ENCODE measurements at regions not wholly inside any gene's neighbourhood (a gene's known extent, or its start where the extent isn't known, plus 50 kb on each side); places are given as distances from the start of the nearest gene placed in this dataset.

- no peak for TF ChIP-seq ZBTB11 (CRISPR knock-in tag; IDR thresholded peaks at IDR 0.05)
Measured at GRCh38 chr3:104785947-104786346, 580.8 kb upstream of the ALCAM start (continued).

GRCh38 chr3:104787306-104787705 lies 579.4 kb upstream of the ALCAM start:
- H3K79me2 ChIP-seq (ENCODE audit: control insufficient read depth, insufficient read depth, low read length), result no peaks in the 10 kb centered on the region
- intact Hi-C loops (cut with micrococcal nuclease; ENCODE audit: unreplicated experiment) (no loop called here), in situ Hi-C loops (cut with MboI) (no loop called here)
- ChIA-PET CTCF (interaction anchor here (0.6 kb wide), 1 partner anchor 88 kb away, joined by 3 read pairs; no protein-coding TSS in a partner anchor), POLR2A (no interaction called here), RAD21 (ENCODE audit: unreplicated experiment) (interaction anchor here (1.1 kb wide), 1 partner anchor 731 kb away, joined by 3 read pairs; no protein-coding TSS in a partner anchor), SMC1A (ENCODE audit: uncharacterized antibody, unreplicated experiment) (no interaction called here)
- no peak overlapping the region for H3K9ac ChIP-seq (ENCODE audit: control insufficient read depth, insufficient read depth, low read length)
- FAIRE-seq (no peak), ATAC-seq (no peak), DNase-seq (ENCODE audit: low read depth, low spot score) (no peak)
- BruUV-seq (replicated peaks), result no TSS peak
- H4K20me1 ChIP-seq (ENCODE audit: control insufficient read depth, insufficient read depth), result no peaks in the 10 kb centered on the region
- no peaks in the 10 kb centered on the region for H3K36me3 ChIP-seq (ENCODE audit: control insufficient read depth in 2 of 2, insufficient read depth in 2 of 2, low read length in 1 of 2)
- no peak overlapping the region for H3K4me2 ChIP-seq (ENCODE audit: control insufficient read depth, insufficient read depth)
- H3K9me3 ChIP-seq (replicated peaks; ENCODE audit: control insufficient read depth, insufficient read depth, low read length), result no peaks in the 10 kb centered on the region
- TF ChIP-seq IRF4 (IDR thresholded peaks at IDR 0.05; ENCODE audit: low read depth, low read length) (no peak), CBFB (IDR thresholded peaks at IDR 0.05; ENCODE audit: low read depth) (no peak), ZNF217 (IDR thresholded peaks at IDR 0.05) (no peak), POLR2A (IDR thresholded peaks at IDR 0.05; ENCODE audit: low read depth, low read length) (no peak), RAD21 (IDR thresholded peaks at IDR 0.05; ENCODE audit: insufficient read depth, low read depth, low read length) (no peak), ZBED1 (IDR thresholded peaks at IDR 0.05; ENCODE audit: borderline replicate concordance) (no peak), WRNIP1 (IDR thresholded peaks at IDR 0.05; ENCODE audit: borderline replicate concordance, low read depth, low read length) (no peak), TARDBP (IDR thresholded peaks at IDR 0.05; ENCODE audit: borderline replicate concordance) (no peak), FOXM1 (IDR thresholded peaks at IDR 0.05; ENCODE audit: low read depth, low read length) (no peak), CREM (IDR thresholded peaks at IDR 0.05; ENCODE audit: low read depth) (no peak), GATAD2B (conservative IDR thresholded peaks at IDR 0.05; ENCODE audit: low read depth) (no peak), BCL3 (IDR thresholded peaks at IDR 0.05; ENCODE audit: borderline replicate concordance, insufficient read depth, low read depth, low read length, poor library complexity, severe bottlenecking) (no peak), ZZZ3 (IDR thresholded peaks at IDR 0.05; ENCODE audit: control insufficient read depth, insufficient read length, low read depth) (no peak)
- no peak overlapping the region for H3K4me3 ChIP-seq
- no peak overlapping the region for H3K27ac ChIP-seq (ENCODE audit: control insufficient read depth, insufficient read depth)
- no peaks in the 10 kb centered on the region for H3K27me3 ChIP-seq (replicated peaks in 1 of 2; ENCODE audit: control insufficient read depth in 2 of 2, insufficient read depth in 2 of 2, low read length in 1 of 2)
- H3K4me1 ChIP-seq (ENCODE audit: control insufficient read depth, insufficient read depth, low read length), result no peaks in the 10 kb centered on the region
- H2AFZ ChIP-seq (ENCODE audit: control insufficient read depth, low read depth, low read length), result no peak overlapping the region
